Mucosa of rectum (tissue), 2 donors: ENCODE measurements at regions not wholly inside any gene's neighbourhood (a gene's known extent, or its start where the extent isn't known, plus 50 kb on each side); places are given as distances from the start of the nearest gene placed in this dataset.

Source experiments
- H3K27ac ChIP-seq, 2 donors: one replicate each; pipeline ENCODE4 v1.7.0; 2013; ENCODE audit warnings: inconsistent platforms in 2 of 2, low read depth in 2 of 2, low read length in 2 of 2
- H3K27me3 ChIP-seq, 2 donors: one replicate each; pipeline ENCODE4 v1.7.0; 2013; ENCODE audit warnings: low read length in 2 of 2; ENCODE audit not compliant: control insufficient read depth in 2 of 2, insufficient read depth in 2 of 2
- H3K36me3 ChIP-seq, 2 donors: one replicate each; pipeline ENCODE4 v1.7.0; 2013; ENCODE audit warnings: low read length in 2 of 2; ENCODE audit not compliant: control insufficient read depth in 2 of 2, insufficient read depth in 2 of 2
- H3K4me1 ChIP-seq, 2 donors: one replicate each; pipeline ENCODE4 v1.7.0; 2013; ENCODE audit warnings: low read length in 2 of 2, mild to moderate bottlenecking in 1 of 2; ENCODE audit not compliant: control insufficient read depth in 2 of 2, insufficient read depth in 2 of 2
- H3K4me3 ChIP-seq, 2 donors: one replicate each; pipeline ENCODE4 v1.7.0; 2013; ENCODE audit warnings: low read length in 2 of 2
- H3K9ac ChIP-seq, 2 donors: one replicate each; pipeline ENCODE4 v1.7.0; 2013; ENCODE audit warnings: low read length in 2 of 2, low read depth in 1 of 2, mild to moderate bottlenecking in 1 of 2
- H3K9me3 ChIP-seq, 2 donors: one replicate each; pipeline ENCODE4 v1.7.0; 2013; ENCODE audit warnings: low read length in 2 of 2; ENCODE audit not compliant: control insufficient read depth in 2 of 2
- donor health status: healthy.
- donor health status: Normal muscosa, but diverticular disease.

DNA sequence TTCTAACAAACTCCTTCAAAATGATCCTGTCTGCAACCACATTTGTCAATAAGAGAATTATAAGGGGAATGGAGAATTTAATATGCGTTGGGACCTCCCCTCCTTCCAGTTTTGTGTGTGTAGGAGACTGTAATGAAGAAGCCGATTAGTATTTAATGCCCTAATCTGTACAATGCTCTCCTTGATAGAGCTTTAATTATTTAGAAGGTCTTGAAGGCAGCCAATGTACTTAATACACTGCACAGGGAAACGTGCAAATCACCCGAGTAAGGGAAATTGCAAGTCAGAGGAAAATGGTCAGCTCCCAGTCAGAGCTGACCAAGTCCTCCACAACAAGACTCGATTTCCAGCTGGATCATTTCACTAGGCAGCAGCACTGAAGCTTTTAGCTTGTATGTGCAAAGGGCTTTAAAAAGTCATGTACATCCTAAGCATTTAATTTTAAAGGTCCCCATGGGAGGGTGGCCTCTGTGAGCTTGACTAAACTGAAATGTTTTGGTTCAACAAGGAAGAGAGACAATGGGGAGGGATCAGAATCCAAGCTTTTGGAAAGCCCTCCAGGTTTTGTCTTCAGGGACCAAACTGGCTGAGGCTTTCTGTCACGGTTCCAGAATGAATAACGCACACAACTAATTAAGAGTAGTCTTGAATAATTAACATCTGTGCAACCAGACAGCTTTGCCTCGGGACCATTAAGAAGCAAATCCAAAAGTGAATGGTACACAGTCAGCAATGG lies 159.8 kb upstream of the MITF start:
- Histone ChIP-seq H3K4me3 (no peak overlapping the region), H3K4me1 (no peaks in the 10 kb centered on the region), H3K9ac (no peak overlapping the region), H3K27ac (no peak overlapping the region), H3K9me3 (no peaks in the 10 kb centered on the region), H3K36me3 (no peaks in the 10 kb centered on the region), H3K27me3 (no peaks in the 10 kb centered on the region)

GRCh38 chr3:69569520-69569919 lies 169.7 kb upstream of the MITF start:
- Histone ChIP-seq H3K27ac (no peak overlapping the region), H3K4me1 (no peaks in the 10 kb centered on the region), H3K36me3 (no peaks in the 10 kb centered on the region), H3K9me3 (no peaks in the 10 kb centered on the region), H3K4me3 (no peak overlapping the region), H3K9ac (no peak overlapping the region), H3K27me3 (no peaks in the 10 kb centered on the region)

DNA sequence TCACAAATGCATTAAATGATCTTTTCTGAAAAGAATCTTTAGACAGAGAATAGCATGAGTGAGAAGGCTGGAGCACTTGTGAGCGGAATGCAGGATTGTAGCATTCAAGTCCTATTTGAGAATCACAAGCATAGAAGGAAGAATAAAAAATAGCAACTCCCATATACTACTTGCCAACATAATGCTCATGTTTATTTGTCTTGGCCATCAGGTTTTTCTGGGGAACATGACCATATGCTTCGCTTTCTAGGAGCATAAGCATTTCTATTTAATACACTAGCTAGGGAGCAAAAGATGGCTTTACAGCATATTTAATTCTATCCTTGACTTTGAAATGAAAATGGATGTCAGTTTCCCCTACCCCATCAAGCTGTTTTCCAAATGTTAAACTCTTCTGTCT lies 170.3 kb upstream of the MITF start:
- Histone ChIP-seq H3K9me3 (no peaks in the 10 kb centered on the region), H3K27ac (no peak overlapping the region), H3K9ac (no peak overlapping the region), H3K4me1 (no peaks in the 10 kb centered on the region), H3K27me3 (no peaks in the 10 kb centered on the region), H3K4me3 (no peak overlapping the region), H3K36me3 (no peaks in the 10 kb centered on the region)

DNA sequence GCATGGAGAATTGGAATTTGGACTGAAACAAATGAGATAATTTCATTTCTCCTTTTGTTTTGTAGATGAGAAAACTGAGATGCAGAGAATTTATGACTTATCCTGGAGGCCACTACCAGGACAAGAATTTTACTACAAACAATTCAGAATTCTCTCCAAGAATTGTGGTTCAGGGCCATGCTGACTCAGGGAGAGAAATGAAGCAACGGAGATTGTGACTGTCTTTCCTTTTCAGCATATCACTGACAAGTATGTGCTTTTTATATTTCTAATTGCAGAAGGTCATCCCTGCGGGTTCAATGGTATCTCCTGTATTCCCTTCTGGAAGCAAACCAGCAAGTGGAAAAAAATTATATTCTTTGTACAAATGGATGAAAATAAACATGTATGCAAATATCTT lies 170.8 kb upstream of the MITF start:
- Histone ChIP-seq H3K4me3 (no peak overlapping the region), H3K36me3 (no peaks in the 10 kb centered on the region), H3K27me3 (no peaks in the 10 kb centered on the region), H3K4me1 (no peaks in the 10 kb centered on the region), H3K9me3 (no peaks in the 10 kb centered on the region), H3K9ac (no peak overlapping the region), H3K27ac (no peak overlapping the region)

DNA sequence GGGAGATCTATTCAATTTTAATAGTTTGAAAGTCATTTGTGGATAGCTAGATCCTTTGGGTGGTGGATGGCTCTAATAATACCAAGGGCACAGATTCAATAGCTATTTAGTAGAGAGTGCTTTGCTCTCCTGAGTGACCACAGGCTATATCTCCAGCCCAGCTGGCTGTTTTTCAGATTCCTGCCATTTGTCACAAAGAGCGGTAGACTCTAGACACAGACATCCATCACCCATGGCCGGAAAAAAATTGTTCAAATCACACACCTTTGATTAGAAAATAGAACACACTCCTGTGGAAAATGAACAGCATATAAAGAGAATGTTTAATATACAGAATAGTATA lies 171.6 kb upstream of the MITF start:
- no peaks in the 10 kb centered on the region for H3K9me3 ChIP-seq
- H3K27ac ChIP-seq, result no peak overlapping the region
- H3K4me1 ChIP-seq, result no peaks in the 10 kb centered on the region
- no peak overlapping the region for H3K9ac ChIP-seq
- no peaks in the 10 kb centered on the region for H3K36me3 ChIP-seq
- H3K27me3 ChIP-seq, result no peaks in the 10 kb centered on the region
- no peak overlapping the region for H3K4me3 ChIP-seq

GRCh38 chr3:69567023-69567709 lies 172.1 kb upstream of the MITF start:
- H3K36me3 ChIP-seq, result no peaks in the 10 kb centered on the region
- no peak overlapping the region for H3K4me3 ChIP-seq

GRCh38 chr3:69566275-69566674 lies 173.0 kb upstream of the MITF start:
- no peaks in the 10 kb centered on the region for H3K4me1 ChIP-seq
- no peaks in the 10 kb centered on the region for H3K36me3 ChIP-seq
- H3K9ac ChIP-seq, result no peak overlapping the region
- no peaks in the 10 kb centered on the region for H3K9me3 ChIP-seq
- H3K27me3 ChIP-seq, result no peaks in the 10 kb centered on the region
- no peak overlapping the region for H3K4me3 ChIP-seq
- no peak overlapping the region for H3K27ac ChIP-seq

More at GRCh38 chr3:69567023-69567709, 172.1 kb upstream of the MITF start:
- no peaks in the 10 kb centered on the region for H3K27me3 ChIP-seq
- no peak overlapping the region for H3K27ac ChIP-seq
- H3K9ac ChIP-seq, result no peak overlapping the region
- no peaks in the 10 kb centered on the region for H3K4me1 ChIP-seq
- no peaks in the 10 kb centered on the region for H3K9me3 ChIP-seq

GRCh38 chr3:69565316-69565715 lies 173.9 kb upstream of the MITF start:
- no peaks in the 10 kb centered on the region for H3K4me1 ChIP-seq
- H3K27ac ChIP-seq, result no peak overlapping the region
- no peaks in the 10 kb centered on the region for H3K27me3 ChIP-seq
- no peaks in the 10 kb centered on the region for H3K9me3 ChIP-seq
- H3K9ac ChIP-seq, result no peak overlapping the region
- H3K36me3 ChIP-seq, result no peaks in the 10 kb centered on the region
- H3K4me3 ChIP-seq, result no peak overlapping the region

- no peak overlapping the region for H3K4me3 ChIP-seq
- no peaks in the 10 kb centered on the region for H3K27me3 ChIP-seq
- no peak overlapping the region for H3K27ac ChIP-seq
- no peaks in the 10 kb centered on the region for H3K9me3 ChIP-seq
- no peaks in the 10 kb centered on the region for H3K36me3 ChIP-seq
- H3K9ac ChIP-seq, result no peak overlapping the region
- H3K4me1 ChIP-seq, result no peaks in the 10 kb centered on the region
These were observed 175.3 kb upstream of the MITF start for GRCh38 chr3:69563981-69564380.

DNA sequence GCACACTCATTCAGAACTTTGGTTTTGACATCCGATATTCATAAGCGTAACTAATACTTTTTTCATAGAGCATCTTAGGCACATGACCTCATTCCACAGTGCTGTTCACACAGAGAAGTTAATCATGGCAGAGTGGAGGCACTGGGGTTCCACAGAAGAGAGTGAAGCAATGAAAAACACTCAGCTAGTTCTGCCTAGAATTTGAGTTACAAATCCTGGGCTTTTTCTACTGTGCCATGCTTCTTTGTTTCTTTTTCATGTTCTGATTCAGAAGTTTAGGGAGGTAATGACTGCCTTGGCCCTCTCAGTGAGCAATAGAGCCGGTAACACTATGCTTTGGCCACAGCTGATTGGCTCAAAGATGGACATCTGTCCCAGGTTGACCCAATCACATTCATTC lies 176.1 kb upstream of the MITF start:
- no peaks in the 10 kb centered on the region for H3K4me1 ChIP-seq
- H3K27me3 ChIP-seq, result no peaks in the 10 kb centered on the region
- H3K4me3 ChIP-seq, result no peak overlapping the region
- H3K36me3 ChIP-seq, result no peaks in the 10 kb centered on the region
- no peaks in the 10 kb centered on the region for H3K9me3 ChIP-seq
- H3K9ac ChIP-seq, result no peak overlapping the region
- H3K27ac ChIP-seq, result no peak overlapping the region
